Activated B cell treated with CpG ODN at 0.5 μM for 24 hours (primary cell): ENCODE measurements at regions not wholly inside any gene's neighbourhood (a gene's known extent, or its start where the extent isn't known, plus 50 kb on each side); places are given as distances from the start of the nearest gene placed in this dataset.

Experiments used
- ATAC-seq: fragments of 200-7000 bp; cut with Tn5 transposase; one replicate; pipeline ENCODE4 v1.10.0; 2021; ENCODE audit warnings: low read depth, mild to moderate bottlenecking, moderate library complexity
- CTCF ChIA-PET: fragments of 350-600 bp; sonication (Branson Sonifier 250); formaldehyde crosslinking; loops from one replicate; lab custom pipeline; 2021; ENCODE audit warnings: antibody characterized with exemption; lab: Charles Lee
- POLR2A ChIA-PET: fragments of 350-600 bp; sonication (Branson Sonifier 250); formaldehyde crosslinking; loops from one replicate; lab custom pipeline; 2021; ENCODE audit warnings: antibody characterized with exemption; lab: Charles Lee
- DNase-seq: peaks from one replicate; pipeline ENCODE4 v3.0.0; 2022
- H3K27ac Mint-ChIP-seq: one replicate; pipeline ENCODE4 v1.8.0; 2020; ENCODE audit warnings: mixed read lengths
- H3K27me3 Mint-ChIP-seq: one replicate; pipeline ENCODE4 v1.8.0; 2021; ENCODE audit warnings: mixed read lengths
- H3K36me3 Mint-ChIP-seq: one replicate; pipeline ENCODE4 v1.8.0; 2021; ENCODE audit warnings: low read depth, mixed read lengths
- H3K4me1 Mint-ChIP-seq: one replicate; pipeline ENCODE4 v1.8.0; 2021; ENCODE audit warnings: mixed read lengths
- H3K4me3 Mint-ChIP-seq: one replicate; pipeline ENCODE4 v1.8.0; 2020; ENCODE audit warnings: mild to moderate bottlenecking, mixed read lengths
- H3K9me3 Mint-ChIP-seq: one replicate; pipeline ENCODE4 v1.8.0; 2020; ENCODE audit warnings: mixed read lengths
- intact Hi-C: fragments of 100-400 bp; cut with micrococcal nuclease; formaldehyde crosslinking; loops from one replicate; pipeline ENCODE4 v1.15.1; 2024
- TF ChIP-seq, protein P1 (sequence below): fragments of 200-600 bp; IDR thresholded peaks from one replicate; pipeline ENCODE4 v1.8.0; 2022; ENCODE audit warnings: antibody characterized with exemption, mild to moderate bottlenecking

DNA sequence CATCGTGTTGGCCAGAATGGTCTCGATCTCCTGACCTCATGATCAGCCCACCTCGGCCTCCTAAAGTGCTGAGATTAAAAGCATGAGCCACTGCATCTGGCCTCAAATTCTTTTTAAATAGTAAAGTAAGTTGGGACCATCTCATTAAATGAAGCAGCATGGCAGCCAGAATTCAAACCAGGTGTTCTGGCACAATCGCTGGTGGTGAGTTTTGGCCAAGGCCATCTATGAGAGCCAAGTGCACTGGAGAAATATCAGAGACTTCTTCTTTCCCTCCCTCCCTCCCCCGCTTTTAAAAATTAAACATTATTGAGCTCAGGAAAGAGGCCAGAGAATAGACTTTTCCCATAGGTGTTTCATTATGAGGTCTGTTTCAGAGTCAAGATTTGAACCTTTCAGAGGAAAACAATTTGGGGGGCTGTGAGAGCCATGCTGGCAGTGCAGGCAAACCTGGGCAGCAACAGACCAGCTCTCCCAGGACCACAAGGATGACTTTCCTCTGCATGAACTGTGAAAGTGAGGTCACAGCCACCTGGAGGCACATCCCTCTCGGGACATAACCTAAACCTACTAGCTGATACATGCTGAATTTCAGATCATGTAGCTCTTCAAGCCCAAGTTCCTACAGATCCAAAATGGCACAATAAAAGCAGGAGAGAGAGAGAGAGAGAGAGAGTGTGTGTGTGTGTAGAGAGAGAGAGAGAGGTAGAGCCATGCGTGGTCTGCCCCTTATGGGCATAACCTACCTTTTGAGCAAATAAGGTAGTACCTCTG lies 94.6 kb upstream of the DMRT1 start:
- no peak for DNase-seq
- H3K9me3 Mint-ChIP-seq = no peaks in the 10 kb centered on the region
- H3K36me3 Mint-ChIP-seq = no peaks in the 10 kb centered on the region
- TF ChIP-seq, protein P1, sequence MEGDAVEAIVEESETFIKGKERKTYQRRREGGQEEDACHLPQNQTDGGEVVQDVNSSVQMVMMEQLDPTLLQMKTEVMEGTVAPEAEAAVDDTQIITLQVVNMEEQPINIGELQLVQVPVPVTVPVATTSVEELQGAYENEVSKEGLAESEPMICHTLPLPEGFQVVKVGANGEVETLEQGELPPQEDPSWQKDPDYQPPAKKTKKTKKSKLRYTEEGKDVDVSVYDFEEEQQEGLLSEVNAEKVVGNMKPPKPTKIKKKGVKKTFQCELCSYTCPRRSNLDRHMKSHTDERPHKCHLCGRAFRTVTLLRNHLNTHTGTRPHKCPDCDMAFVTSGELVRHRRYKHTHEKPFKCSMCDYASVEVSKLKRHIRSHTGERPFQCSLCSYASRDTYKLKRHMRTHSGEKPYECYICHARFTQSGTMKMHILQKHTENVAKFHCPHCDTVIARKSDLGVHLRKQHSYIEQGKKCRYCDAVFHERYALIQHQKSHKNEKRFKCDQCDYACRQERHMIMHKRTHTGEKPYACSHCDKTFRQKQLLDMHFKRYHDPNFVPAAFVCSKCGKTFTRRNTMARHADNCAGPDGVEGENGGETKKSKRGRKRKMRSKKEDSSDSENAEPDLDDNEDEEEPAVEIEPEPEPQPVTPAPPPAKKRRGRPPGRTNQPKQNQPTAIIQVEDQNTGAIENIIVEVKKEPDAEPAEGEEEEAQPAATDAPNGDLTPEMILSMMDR = no peak
- ChIA-PET POLR2A (interaction anchor here (0.7 kb wide), 2 partner anchors 29 to 234 kb away, joined by 3 to 8 read pairs; no protein-coding TSS in a partner anchor), CTCF (interaction anchor here (0.8 kb wide), 1 partner anchor 9 kb away, joined by 3 read pairs; no protein-coding TSS in a partner anchor)
- intact Hi-C loops = no loop called here
- H3K27ac Mint-ChIP-seq = no peak overlapping the region
- no peak overlapping the region for H3K4me3 Mint-ChIP-seq
- peaks cover 3% of the 10 kb centered on the region for H3K27me3 Mint-ChIP-seq
- no peak for ATAC-seq
- H3K4me1 Mint-ChIP-seq = peaks cover 25% of the 10 kb centered on the region

GRCh38 chr9:747567-747966 lies 93.9 kb upstream of the DMRT1 start:
- TF ChIP-seq, protein P1 = no peak
- intact Hi-C loops = no loop called here
- DNase-seq = no peak
- no peak overlapping the region for H3K4me3 Mint-ChIP-seq
- CTCF ChIA-PET = interaction anchor here (0.8 kb wide), 1 partner anchor 9 kb away, joined by 3 read pairs; no protein-coding TSS in a partner anchor
- no peak overlapping the region for H3K27ac Mint-ChIP-seq
- H3K27me3 Mint-ChIP-seq = peaks cover 3% of the 10 kb centered on the region
- ATAC-seq = no peak
- POLR2A ChIA-PET = no interaction called here
- no peaks in the 10 kb centered on the region for H3K36me3 Mint-ChIP-seq
- peaks cover 25% of the 10 kb centered on the region for H3K4me1 Mint-ChIP-seq
- H3K9me3 Mint-ChIP-seq = no peaks in the 10 kb centered on the region

- Mint-ChIP-seq H3K4me1 (peaks cover 25% of the 10 kb centered on the region), H3K27me3 (peaks cover 3% of the 10 kb centered on the region), H3K27ac (no peak overlapping the region), H3K36me3 (no peaks in the 10 kb centered on the region), H3K4me3 (no peak overlapping the region), H3K9me3 (no peaks in the 10 kb centered on the region)
- ChIA-PET POLR2A (no interaction called here), CTCF (no interaction called here)
- TF ChIP-seq, protein P1 = no peak
- DNase-seq = no peak
- intact Hi-C loops = no loop called here
- ATAC-seq = no peak
Measured at GRCh38 chr9:748861-749497, 92.5 kb upstream of the DMRT1 start.

DNA sequence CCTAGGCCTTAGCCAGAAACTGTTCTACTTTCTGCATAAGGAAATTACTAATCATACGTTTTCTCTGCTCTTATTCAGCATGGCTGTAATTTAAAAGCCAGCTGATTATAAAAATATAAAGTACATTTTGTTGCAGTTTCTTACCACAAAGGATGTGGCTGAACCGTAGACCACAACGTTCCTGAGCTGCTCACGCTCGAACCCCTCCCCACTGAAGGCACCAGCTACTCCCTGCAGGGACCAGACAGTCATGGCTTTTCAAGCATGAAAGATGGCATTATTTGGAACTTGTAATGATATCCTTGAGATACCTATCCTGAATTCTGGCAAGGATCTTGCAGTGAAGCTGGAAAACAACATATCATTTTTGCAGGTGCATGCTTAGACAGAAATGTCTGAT lies 91.8 kb upstream of the DMRT1 start:
- CTCF ChIA-PET = no interaction called here

More for the DNA sequence above, 91.8 kb upstream of the DMRT1 start:
- H3K27me3 Mint-ChIP-seq = peaks cover 3% of the 10 kb centered on the region
- TF ChIP-seq, protein P1 = no peak
- POLR2A ChIA-PET = no interaction called here
- intact Hi-C loops = no loop called here
- H3K9me3 Mint-ChIP-seq = no peaks in the 10 kb centered on the region
- no peak overlapping the region for H3K27ac Mint-ChIP-seq
- DNase-seq = no peak
- no peaks in the 10 kb centered on the region for H3K36me3 Mint-ChIP-seq
- no peak overlapping the region for H3K4me3 Mint-ChIP-seq
- peaks cover 25% of the 10 kb centered on the region for H3K4me1 Mint-ChIP-seq
- ATAC-seq = no peak
